ENCODE measurements at regions not wholly inside any gene's neighbourhood (a gene's known extent, or its start where the extent isn't known, plus 50 kb on each side); places are given as distances from the start of the nearest gene placed in this dataset.
A peak's percentile ranks its signal among the peaks of the same experiment; 100 is the strongest.

DNA sequence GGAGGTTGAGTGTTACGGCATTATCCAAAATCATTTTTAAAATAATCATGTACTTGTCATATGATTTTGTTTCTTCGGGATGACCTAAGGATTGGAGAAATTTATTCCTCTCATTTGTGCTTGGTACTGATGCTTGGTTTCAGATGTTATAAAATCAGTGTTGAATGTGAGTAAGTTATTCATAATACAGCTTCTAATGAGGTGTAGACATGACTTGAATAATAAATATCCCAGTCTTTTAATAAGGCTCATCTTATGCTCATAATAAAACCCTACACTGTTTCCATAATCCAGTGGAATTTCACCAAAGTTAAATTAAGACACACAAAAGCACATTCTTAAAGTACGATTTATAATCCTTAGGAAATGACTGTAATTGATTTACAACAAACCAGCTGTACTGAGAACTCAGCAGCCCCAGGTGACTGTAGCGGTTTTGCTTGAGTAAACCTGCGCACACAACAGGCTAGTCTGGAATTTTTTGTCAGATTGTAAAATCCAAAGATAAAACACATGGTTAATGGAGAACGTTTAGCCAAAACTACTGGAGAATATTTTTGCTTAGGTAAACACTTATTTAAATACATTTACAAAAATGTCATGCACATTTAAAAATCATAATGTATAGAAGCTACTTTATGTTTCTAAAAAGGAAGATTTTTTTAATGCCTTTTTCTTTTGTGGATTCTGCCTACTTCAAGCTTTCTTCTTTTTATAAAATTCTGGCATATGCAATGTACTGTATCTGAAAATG is 609.8 kb upstream of the GRAMD2B start:
- no peak for TF ChIP-seq CTCF (conservative IDR thresholded peaks at IDR 0.05)
- H3K27ac ChIP-seq, result peak overlapping the region; percentile 42

GRCh38 chr5:125814119-125814518 is 609.1 kb upstream of the GRAMD2B start:
- no peak for TF ChIP-seq CTCF (conservative IDR thresholded peaks at IDR 0.05)
- peak overlapping the region; percentile 42; the same call in 1 of the 2 replicates for H3K27ac ChIP-seq

DNA sequence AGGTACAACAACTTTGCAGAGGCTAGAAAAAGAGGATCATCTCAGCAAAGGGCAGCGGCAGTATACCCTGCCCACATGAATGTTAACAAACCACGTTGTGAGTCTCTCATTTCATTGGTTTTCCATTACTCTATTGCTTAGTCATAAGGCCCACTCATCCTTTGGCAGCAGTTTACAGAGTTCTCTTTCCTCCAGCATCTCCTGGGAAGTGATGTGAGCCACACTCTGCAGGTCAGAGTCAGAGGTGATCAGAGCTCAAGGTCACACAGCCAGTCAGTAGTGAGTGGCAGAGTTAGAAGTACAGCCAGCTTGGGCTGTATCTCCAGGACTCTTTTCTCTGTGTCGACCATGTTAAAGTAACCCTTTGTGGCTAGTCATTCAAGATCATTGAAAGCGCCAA is 599.6 kb upstream of the GRAMD2B start:
- no peak overlapping the region for H3K27ac ChIP-seq
- no peak for TF ChIP-seq CTCF (conservative IDR thresholded peaks at IDR 0.05)

DNA sequence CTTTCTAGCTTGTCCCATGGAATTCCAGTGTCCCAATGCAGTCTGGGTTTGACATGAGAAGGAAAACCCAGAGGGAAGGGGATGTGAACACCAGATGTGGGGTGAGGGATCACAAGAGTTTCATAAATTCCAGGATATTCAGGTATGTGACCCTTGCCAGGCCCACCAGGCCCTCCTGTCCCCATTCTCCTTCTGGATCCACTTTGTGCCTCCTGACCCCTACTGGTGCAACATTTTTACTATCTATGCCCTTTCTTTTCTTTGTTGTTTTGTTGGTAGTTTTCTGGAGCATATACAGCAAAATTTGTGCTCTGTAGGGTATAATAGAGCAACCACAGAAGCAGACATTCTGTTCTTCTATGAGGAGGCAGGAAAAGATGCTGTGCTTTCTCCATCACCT is 597.0 kb upstream of the GRAMD2B start:
- TF ChIP-seq CTCF (conservative IDR thresholded peaks at IDR 0.05), result no peak
- H3K27ac ChIP-seq, result no peak overlapping the region

GRCh38 chr5:125829349-125829748 is 593.9 kb upstream of the GRAMD2B start:
- no peak for TF ChIP-seq CTCF (conservative IDR thresholded peaks at IDR 0.05)
- no peak overlapping the region for H3K27ac ChIP-seq

- H3K27ac ChIP-seq, result no peak overlapping the region
- TF ChIP-seq CTCF (conservative IDR thresholded peaks at IDR 0.05), result no peak
Measured at GRCh38 chr5:125833398-125833797, 589.8 kb upstream of the GRAMD2B start.

DNA sequence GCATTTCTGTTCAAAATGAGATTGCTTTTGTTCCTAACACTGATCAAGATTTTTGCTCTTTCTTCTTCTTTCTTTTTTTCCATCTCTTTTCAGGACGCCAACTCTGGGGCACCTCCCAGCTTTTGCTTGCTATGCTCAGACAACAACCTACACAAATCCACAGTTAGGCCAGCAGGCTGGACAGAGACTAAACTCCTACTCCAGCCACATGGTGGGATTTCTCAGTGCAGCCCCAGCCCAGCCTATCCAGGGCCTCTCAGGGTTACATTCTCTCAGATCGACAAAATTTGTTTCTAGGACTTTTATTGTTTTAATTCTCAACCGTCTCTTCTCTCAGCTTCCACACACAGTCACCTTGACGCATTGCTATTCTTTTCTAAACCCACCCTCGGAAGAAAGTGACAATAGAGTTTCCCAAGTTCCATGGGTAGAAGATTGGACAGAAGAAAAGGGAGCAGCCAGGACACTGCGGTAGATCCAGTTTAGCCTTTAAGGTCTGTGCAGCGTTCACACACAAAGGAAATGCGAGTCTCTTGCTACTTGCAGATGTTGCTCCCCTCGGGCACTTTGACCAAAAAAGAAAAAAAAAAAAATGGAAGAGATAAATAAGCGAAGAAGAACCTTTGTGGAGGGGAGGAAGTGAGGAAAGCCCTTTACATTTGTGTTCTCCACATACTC is 588.6 kb upstream of the GRAMD2B start:
- no peak overlapping the region for H3K27ac ChIP-seq
- TF ChIP-seq CTCF (conservative IDR thresholded peaks at IDR 0.05), result no peak

Measured in VCaP (cell line).